ENCODE measurements at regions not wholly inside any gene's neighbourhood (a gene's known extent, or its start where the extent isn't known, plus 50 kb on each side); places are given as distances from the start of the nearest gene placed in this dataset.
A peak's percentile ranks its signal among the peaks of the same experiment; 100 is the strongest.

GRCh38 chr3:72187131-72187530, 402.2 kb upstream of the PROK2 start:
- H3K23me2 ChIP-seq (ENCODE audit: low read depth, low read length), result no peaks in the 10 kb centered on the region
- H3K27me3 ChIP-seq (replicated peaks in 1 of 4; ENCODE audit: control insufficient read depth in 3 of 4, extremely low read depth in 1 of 4, insufficient read depth in 3 of 4, low read length in 3 of 4), result no peaks in the 10 kb centered on the region
- H4K8ac ChIP-seq (ENCODE audit: extremely low read depth, insufficient read depth, low read length), result no peak overlapping the region
- H2BK20ac ChIP-seq (ENCODE audit: low read length), result no peak overlapping the region
- DNase-seq (ENCODE audit: low read depth in 1 of 2, low spot score in 2 of 2), result no peak
- H4K5ac ChIP-seq (ENCODE audit: insufficient read length, low read depth, low read length), result no peak overlapping the region
- WGBS, 2 experiments (ENCODE audit: extremely low coverage in 1 of 2, insufficient coverage in 1 of 2, insufficient read length in 1 of 2, insufficient replicate concordance in 2 of 2, low coverage in 1 of 2, low lambda C conversion rate in 2 of 2, missing lambda C conversion rate in 1 of 2), result 58% methylated on average over 2 of the region's 2 CpGs; no CpG with 5 or more reads in 1 of the 2 experiments
- H3K14ac ChIP-seq (ENCODE audit: insufficient read length), result no peak overlapping the region
- H2BK5ac ChIP-seq (ENCODE audit: low read depth, low read length), result no peak overlapping the region
- no peak overlapping the region for H3K27ac ChIP-seq (ENCODE audit: low read depth, low read length)
- H2AFZ ChIP-seq (ENCODE audit: low read length), result no peak overlapping the region
- no peak overlapping the region for H2BK15ac ChIP-seq (ENCODE audit: low read length)
- no peaks in the 10 kb centered on the region for H3K4me1 ChIP-seq (replicated peaks in 1 of 4; ENCODE audit: control insufficient read depth in 3 of 4, insufficient read depth in 4 of 4, low read length in 3 of 4)
- H3K4me3 ChIP-seq (ENCODE audit: extremely low read depth in 1 of 4, insufficient read depth in 2 of 4, low read depth in 3 of 4, low read length in 4 of 4), result no peak overlapping the region
- H3K9ac ChIP-seq (replicated peaks in 1 of 4; ENCODE audit: extremely low read depth in 1 of 4, low read depth in 3 of 4, low read length in 3 of 4), result no peak overlapping the region
- H3K9me3 ChIP-seq (ENCODE audit: insufficient read depth in 2 of 2, low read depth in 1 of 2, low read length in 1 of 2), result no peaks in the 10 kb centered on the region
- H3K79me2 ChIP-seq (ENCODE audit: control insufficient read depth in 1 of 2, insufficient read depth in 2 of 2, low read length in 2 of 2), result no peaks in the 10 kb centered on the region
- no peaks in the 10 kb centered on the region for H4K20me1 ChIP-seq (replicated peaks in 1 of 2; ENCODE audit: control insufficient read depth in 1 of 2, insufficient read depth in 2 of 2, low read length in 2 of 2)
- H3K56ac ChIP-seq (replicated peaks; ENCODE audit: insufficient read length, low read depth, low read length), result no peak overlapping the region
- no peak overlapping the region for H3K4ac ChIP-seq (replicated peaks; ENCODE audit: insufficient read length, low read depth, low read length)
- H3K18ac ChIP-seq (ENCODE audit: extremely low read depth, low read length), result no peak overlapping the region
- ChIA-PET CTCF (ENCODE audit: partially characterized antibody) (interaction anchor here (0.6 to 1.8 kb wide), 7 partner anchors 8 to 132 kb away, joined by 3 to 7 read pairs (median 4); no protein-coding TSS in a partner anchor), POLR2A (ENCODE audit: partially characterized antibody) (no interaction called here)
- no peak for FAIRE-seq
- H3K4me2 ChIP-seq (ENCODE audit: insufficient read depth in 1 of 2, low read depth in 2 of 2, low read length in 2 of 2), result no peak overlapping the region
- H2BK12ac ChIP-seq (ENCODE audit: low read depth, low read length), result no peak overlapping the region
- 0 out of 2 replicates have a peak overlapping the region, but pooled peaks have one; percentile 15 for H2AK5ac ChIP-seq (ENCODE audit: low read depth, low read length)
- H3K36me3 ChIP-seq (ENCODE audit: control insufficient read depth in 2 of 4, insufficient read depth in 4 of 4, low read length in 3 of 4), result no peaks in the 10 kb centered on the region
- TF ChIP-seq KDM4A (IDR thresholded peaks at IDR 0.05; ENCODE audit: low read depth, low read length, severe bottlenecking) (no peak), CEBPB (IDR thresholded peaks at IDR 0.05; ENCODE audit: low read depth, low read length) (peak; percentile 49; the same call in 1 of the 2 replicates), SP2 (IDR thresholded peaks at IDR 0.05; ENCODE audit: low read length) (no peak), SP4 (IDR thresholded peaks at IDR 0.05; ENCODE audit: low read length) (no peak), RAD21 (IDR thresholded peaks at IDR 0.05 in 1 of 2, conservative IDR thresholded peaks at IDR 0.05 in 1 of 2; ENCODE audit: low read depth in 2 of 2, low read length in 2 of 2) (peak; percentile 54 to 63), CTCF (IDR thresholded peaks at IDR 0.05; ENCODE audit: control extremely low read depth in 1 of 3, insufficient read depth in 1 of 3, low read depth in 1 of 3, low read length in 3 of 3) (peak; percentile 16 to 63 (median 34))
- no peak overlapping the region for H2BK120ac ChIP-seq (replicated peaks; ENCODE audit: low read depth, low read length)
- H3K23ac ChIP-seq (ENCODE audit: insufficient read length), result no peak overlapping the region
- no peak overlapping the region for H4K91ac ChIP-seq (replicated peaks; ENCODE audit: insufficient read length, low read length)
- no peaks in the 10 kb centered on the region for H3K79me1 ChIP-seq (ENCODE audit: low read depth, low read length)

Measured in H1 (cell line).